ENCODE measurements at regions not wholly inside any gene's neighbourhood (a gene's known extent, or its start where the extent isn't known, plus 50 kb on each side); places are given as distances from the start of the nearest gene placed in this dataset.
A peak's percentile ranks its signal among the peaks of the same experiment; 100 is the strongest.

GRCh38 chr21:30104241-30104640 lies 62.4 kb downstream of the CLDN17 start:
- H3K4me1 ChIP-seq (ENCODE audit: control extremely low read depth in 1 of 4, control insufficient read depth in 4 of 4, insufficient read depth in 4 of 4, low read length in 3 of 4): no peaks in the 10 kb centered on the region
- no peak overlapping the region for H3K27ac ChIP-seq (ENCODE audit: insufficient read depth in 1 of 2, low read depth in 1 of 2, low read length in 2 of 2, poor library complexity in 1 of 2, severe bottlenecking in 2 of 2)
- POLR2A ChIA-PET: no interaction called here
- no peaks in the 10 kb centered on the region for H3K27me3 ChIP-seq (replicated peaks in 2 of 5; ENCODE audit: control insufficient read depth in 4 of 5, insufficient read depth in 5 of 5, low read length in 4 of 5)
- DNase-seq: no peak
- no peak overlapping the region for H3K4me3 ChIP-seq (ENCODE audit: control insufficient read depth in 1 of 7, extremely low read depth in 1 of 7, insufficient read depth in 4 of 7, low read depth in 2 of 7, low read length in 6 of 7)
- H3K36me3 ChIP-seq (ENCODE audit: control insufficient read depth in 4 of 4, insufficient read depth in 4 of 4, low read length in 3 of 4): no peaks in the 10 kb centered on the region
- H3K9me3 ChIP-seq (ENCODE audit: control extremely low read depth in 1 of 5, control insufficient read depth in 4 of 5, insufficient read depth in 2 of 5, low read depth in 1 of 5, low read length in 4 of 5): no peaks in the 10 kb centered on the region
- whole genome bisulfite sequencing (ENCODE audit: insufficient coverage): 100% methylated on average over 1 of the region's 2 CpGs
- CTCF ChIA-PET: no interaction called here

GRCh38 chr21:30102871-30103270 lies 63.7 kb downstream of the CLDN17 start:
- H3K4me3 ChIP-seq (ENCODE audit: control insufficient read depth in 1 of 7, extremely low read depth in 1 of 7, insufficient read depth in 4 of 7, low read depth in 2 of 7, low read length in 6 of 7): no peak overlapping the region
- CTCF ChIA-PET: no interaction called here
- no peaks in the 10 kb centered on the region for H3K27me3 ChIP-seq (replicated peaks in 2 of 5; ENCODE audit: control insufficient read depth in 4 of 5, insufficient read depth in 5 of 5, low read length in 4 of 5)
- DNase-seq: no peak
- no peak overlapping the region for H3K27ac ChIP-seq (ENCODE audit: insufficient read depth in 1 of 2, low read depth in 1 of 2, low read length in 2 of 2, poor library complexity in 1 of 2, severe bottlenecking in 2 of 2)
- no peaks in the 10 kb centered on the region for H3K4me1 ChIP-seq (ENCODE audit: control extremely low read depth in 1 of 4, control insufficient read depth in 4 of 4, insufficient read depth in 4 of 4, low read length in 3 of 4)
- 65% methylated on average over 3 of the region's 5 CpGs for WGBS (ENCODE audit: insufficient coverage)
- no peaks in the 10 kb centered on the region for H3K9me3 ChIP-seq (ENCODE audit: control extremely low read depth in 1 of 5, control insufficient read depth in 4 of 5, insufficient read depth in 2 of 5, low read depth in 1 of 5, low read length in 4 of 5)
- H3K36me3 ChIP-seq (ENCODE audit: control insufficient read depth in 4 of 4, insufficient read depth in 4 of 4, low read length in 3 of 4): no peaks in the 10 kb centered on the region
- POLR2A ChIA-PET: no interaction called here

DNA sequence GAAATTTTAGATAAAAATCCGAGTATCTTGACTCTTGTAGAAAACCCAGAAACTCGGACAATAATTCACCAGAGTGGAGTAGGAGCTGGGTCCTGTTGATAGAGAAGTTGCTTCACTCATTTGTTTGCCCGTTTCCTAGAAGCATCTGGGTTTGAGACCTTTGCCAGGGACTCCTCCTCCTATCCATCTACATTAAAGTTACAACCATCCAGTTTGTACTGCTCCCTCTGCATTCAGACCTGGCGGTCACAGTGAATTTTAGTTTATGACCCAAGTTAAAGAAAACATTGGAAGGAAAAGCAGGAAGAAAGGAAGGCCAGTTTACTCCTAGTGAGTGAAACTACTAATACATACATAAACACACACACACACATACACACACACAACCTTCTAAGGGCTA lies 64.6 kb downstream of the CLDN17 start:
- POLR2A ChIA-PET: no interaction called here
- Histone ChIP-seq H3K27ac (ENCODE audit: insufficient read depth in 1 of 2, low read depth in 1 of 2, low read length in 2 of 2, poor library complexity in 1 of 2, severe bottlenecking in 2 of 2) (no peak overlapping the region), H3K27me3 (replicated peaks in 2 of 5; ENCODE audit: control insufficient read depth in 4 of 5, insufficient read depth in 5 of 5, low read length in 4 of 5) (no peaks in the 10 kb centered on the region), H3K4me3 (ENCODE audit: control insufficient read depth in 1 of 7, extremely low read depth in 1 of 7, insufficient read depth in 4 of 7, low read depth in 2 of 7, low read length in 6 of 7) (no peak overlapping the region), H3K4me1 (ENCODE audit: control extremely low read depth in 1 of 4, control insufficient read depth in 4 of 4, insufficient read depth in 4 of 4, low read length in 3 of 4) (no peaks in the 10 kb centered on the region), H3K36me3 (ENCODE audit: control insufficient read depth in 4 of 4, insufficient read depth in 4 of 4, low read length in 3 of 4) (no peaks in the 10 kb centered on the region), H3K9me3 (ENCODE audit: control extremely low read depth in 1 of 5, control insufficient read depth in 4 of 5, insufficient read depth in 2 of 5, low read depth in 1 of 5, low read length in 4 of 5) (no peaks in the 10 kb centered on the region)
- no peak for DNase-seq
- 100% methylated on average over 2 of the region's 4 CpGs for WGBS (ENCODE audit: insufficient coverage)
- CTCF ChIA-PET: no interaction called here

DNA sequence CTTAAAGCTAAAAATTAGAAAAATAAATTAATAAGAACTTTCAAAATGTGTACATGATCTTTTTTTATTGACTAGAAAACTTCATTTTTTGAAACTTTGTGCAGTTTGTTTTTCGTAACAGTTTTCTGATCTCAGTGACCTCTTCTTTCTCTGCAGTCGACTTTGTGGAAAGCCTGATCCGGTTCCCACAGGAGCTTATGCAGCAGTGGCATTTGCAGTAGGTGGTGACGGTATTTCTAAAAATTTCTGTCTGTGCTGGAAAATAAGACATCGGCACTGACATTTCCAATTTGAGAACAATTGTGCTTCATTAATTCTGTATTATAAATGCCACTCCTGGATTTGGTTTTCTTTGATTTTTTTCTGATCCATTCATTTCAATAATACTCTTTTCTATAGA lies 68.8 kb downstream of the CLDN17 start:
- ChIA-PET POLR2A (no interaction called here), CTCF (no interaction called here)
- WGBS (ENCODE audit: insufficient coverage): 100% methylated on average over 3 of the region's 5 CpGs
- Histone ChIP-seq H3K4me3 (ENCODE audit: control insufficient read depth in 1 of 7, extremely low read depth in 1 of 7, insufficient read depth in 4 of 7, low read depth in 2 of 7, low read length in 6 of 7) (no peak overlapping the region), H3K27ac (ENCODE audit: insufficient read depth in 1 of 2, low read depth in 1 of 2, low read length in 2 of 2, poor library complexity in 1 of 2, severe bottlenecking in 2 of 2) (no peak overlapping the region), H3K4me1 (ENCODE audit: control extremely low read depth in 1 of 4, control insufficient read depth in 4 of 4, insufficient read depth in 4 of 4, low read length in 3 of 4) (no peaks in the 10 kb centered on the region), H3K9me3 (ENCODE audit: control extremely low read depth in 1 of 5, control insufficient read depth in 4 of 5, insufficient read depth in 2 of 5, low read depth in 1 of 5, low read length in 4 of 5) (no peaks in the 10 kb centered on the region), H3K36me3 (ENCODE audit: control insufficient read depth in 4 of 4, insufficient read depth in 4 of 4, low read length in 3 of 4) (no peaks in the 10 kb centered on the region), H3K27me3 (replicated peaks in 2 of 5; ENCODE audit: control insufficient read depth in 4 of 5, insufficient read depth in 5 of 5, low read length in 4 of 5) (no peaks in the 10 kb centered on the region)
- DNase-seq: no peak

DNA sequence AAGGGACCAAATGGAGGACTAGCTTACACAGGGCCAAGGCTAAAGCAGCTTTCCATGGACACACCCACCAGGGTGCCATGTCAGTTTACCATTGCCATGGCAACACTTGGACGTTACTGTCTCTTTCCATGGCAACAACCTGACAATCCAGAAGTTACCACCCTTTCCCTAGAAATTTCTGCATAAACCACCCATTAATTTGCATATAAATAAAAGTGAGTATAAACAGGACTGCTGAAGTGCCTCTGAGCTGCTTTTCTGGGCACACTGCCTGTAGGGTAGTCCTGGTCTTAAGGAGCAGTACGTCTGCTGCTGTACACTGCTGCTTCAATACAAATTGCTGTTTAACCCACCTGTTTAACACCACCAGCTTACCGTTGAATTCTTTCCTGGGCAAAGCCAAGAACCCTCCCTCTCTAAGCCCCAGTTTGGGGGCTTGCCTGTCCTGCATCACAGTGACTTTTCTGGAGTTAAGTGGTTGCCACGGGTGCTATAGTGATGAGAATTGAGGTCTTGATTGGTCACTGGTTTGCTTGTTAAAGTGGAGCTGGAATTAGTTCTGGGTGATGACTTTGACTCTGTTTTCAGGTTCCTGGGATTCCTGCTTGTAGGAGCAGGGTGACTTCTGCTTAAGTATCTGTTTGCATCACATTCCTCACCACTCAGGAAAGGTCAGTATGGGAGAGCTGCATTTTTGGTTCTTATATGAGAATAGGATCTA lies 83.2 kb downstream of the CLDN17 start:
- H3K27ac ChIP-seq (ENCODE audit: insufficient read depth in 1 of 2, low read depth in 1 of 2, low read length in 2 of 2, poor library complexity in 1 of 2, severe bottlenecking in 2 of 2): no peak overlapping the region
- H3K27me3 ChIP-seq (replicated peaks in 2 of 5; ENCODE audit: control insufficient read depth in 4 of 5, insufficient read depth in 5 of 5, low read length in 4 of 5): peaks cover 0 to 4% (median 0%) of the 10 kb centered on the region in 5 experiments
- no peaks in the 10 kb centered on the region for H3K36me3 ChIP-seq (ENCODE audit: control insufficient read depth in 4 of 4, insufficient read depth in 4 of 4, low read length in 3 of 4)
- 57% methylated on average over 2 of the region's 4 CpGs for WGBS (ENCODE audit: insufficient coverage)
- ChIA-PET CTCF (interaction anchor here (1.5 kb wide), 1 partner anchor 11 kb away, joined by 5 read pairs; no protein-coding TSS in a partner anchor), POLR2A (no interaction called here)
- no peaks in the 10 kb centered on the region for H3K4me1 ChIP-seq (ENCODE audit: control extremely low read depth in 1 of 4, control insufficient read depth in 4 of 4, insufficient read depth in 4 of 4, low read length in 3 of 4)
- DNase-seq: no peak
- no peak overlapping the region for H3K4me3 ChIP-seq (ENCODE audit: control insufficient read depth in 1 of 7, extremely low read depth in 1 of 7, insufficient read depth in 4 of 7, low read depth in 2 of 7, low read length in 6 of 7)
- H3K9me3 ChIP-seq (ENCODE audit: control extremely low read depth in 1 of 5, control insufficient read depth in 4 of 5, insufficient read depth in 2 of 5, low read depth in 1 of 5, low read length in 4 of 5): peaks cover 0 to 5% (median 0%) of the 10 kb centered on the region in 5 experiments

- WGBS (ENCODE audit: insufficient coverage): 100% methylated on average over 2 of the region's 2 CpGs
- Histone ChIP-seq H3K27me3 (replicated peaks in 2 of 5; ENCODE audit: control insufficient read depth in 4 of 5, insufficient read depth in 5 of 5, low read length in 4 of 5) (peaks cover 0 to 2% (median 0%) of the 10 kb centered on the region in 5 experiments), H3K27ac (ENCODE audit: insufficient read depth in 1 of 2, low read depth in 1 of 2, low read length in 2 of 2, poor library complexity in 1 of 2, severe bottlenecking in 2 of 2) (no peak overlapping the region), H3K4me1 (ENCODE audit: control extremely low read depth in 1 of 4, control insufficient read depth in 4 of 4, insufficient read depth in 4 of 4, low read length in 3 of 4) (no peaks in the 10 kb centered on the region), H3K36me3 (ENCODE audit: control insufficient read depth in 4 of 4, insufficient read depth in 4 of 4, low read length in 3 of 4) (no peaks in the 10 kb centered on the region), H3K9me3 (ENCODE audit: control extremely low read depth in 1 of 5, control insufficient read depth in 4 of 5, insufficient read depth in 2 of 5, low read depth in 1 of 5, low read length in 4 of 5) (peaks cover 0 to 5% (median 0%) of the 10 kb centered on the region in 5 experiments), H3K4me3 (ENCODE audit: control insufficient read depth in 1 of 7, extremely low read depth in 1 of 7, insufficient read depth in 4 of 7, low read depth in 2 of 7, low read length in 6 of 7) (no peak overlapping the region)
- ChIA-PET POLR2A (no interaction called here), CTCF (no interaction called here)
- DNase-seq: no peak
These were observed 85.1 kb downstream of the CLDN17 start for GRCh38 chr21:30081506-30081905.

DNA sequence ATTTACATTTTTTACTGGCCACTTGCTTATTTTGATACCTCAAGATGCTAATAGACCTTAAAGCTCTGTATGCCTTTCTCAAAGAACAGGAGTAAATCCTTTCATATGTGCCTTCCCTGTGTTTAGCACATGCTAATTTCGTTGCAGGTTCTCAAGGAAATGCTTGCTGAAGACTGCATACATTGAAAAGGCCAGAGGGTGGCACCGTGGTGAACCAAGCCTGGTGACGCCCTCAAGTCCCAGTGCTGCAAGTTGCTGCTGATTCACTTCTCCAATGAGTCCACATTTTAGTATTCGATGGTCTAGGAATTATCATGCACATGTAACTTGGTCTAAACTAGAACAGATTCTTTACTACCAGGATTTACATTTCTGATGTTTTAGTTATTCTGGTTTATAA lies 94.1 kb downstream of the CLDN17 start:
- 13% methylated on average over 4 of the region's 4 CpGs for WGBS (ENCODE audit: insufficient coverage)
- Histone ChIP-seq H3K27me3 (replicated peaks in 2 of 5; ENCODE audit: control insufficient read depth in 4 of 5, insufficient read depth in 5 of 5, low read length in 4 of 5) (no peaks in the 10 kb centered on the region), H3K4me3 (ENCODE audit: control insufficient read depth in 1 of 7, extremely low read depth in 1 of 7, insufficient read depth in 4 of 7, low read depth in 2 of 7, low read length in 6 of 7) (no peak overlapping the region), H3K9me3 (ENCODE audit: control extremely low read depth in 1 of 5, control insufficient read depth in 4 of 5, insufficient read depth in 2 of 5, low read depth in 1 of 5, low read length in 4 of 5) (peaks cover 0 to 5% (median 0%) of the 10 kb centered on the region in 5 experiments), H3K27ac (ENCODE audit: insufficient read depth in 1 of 2, low read depth in 1 of 2, low read length in 2 of 2, poor library complexity in 1 of 2, severe bottlenecking in 2 of 2) (no peak overlapping the region), H3K4me1 (ENCODE audit: control extremely low read depth in 1 of 4, control insufficient read depth in 4 of 4, insufficient read depth in 4 of 4, low read length in 3 of 4) (no peaks in the 10 kb centered on the region), H3K36me3 (ENCODE audit: control insufficient read depth in 4 of 4, insufficient read depth in 4 of 4, low read length in 3 of 4) (no peaks in the 10 kb centered on the region)
- peak; percentile 4 to 54 (median 37) for DNase-seq
- ChIA-PET CTCF (interaction anchor here (1.1 kb wide), 1 partner anchor 10 kb away, joined by 5 read pairs; no protein-coding TSS in a partner anchor), POLR2A (no interaction called here)

Measured in common myeloid progenitor, CD34-positive (primary cell).